GM12892 (cell line): ENCODE measurements at regions not wholly inside any gene's neighbourhood (a gene's known extent, or its start where the extent isn't known, plus 50 kb on each side); places are given as distances from the start of the nearest gene placed in this dataset.

Experiments
- POLR2A ChIP-seq: IDR thresholded peaks from 2 replicates; pipeline ENCODE4 v1.6.1; 2011; ENCODE audit warnings: low read depth, low read length, control low read depth
- POLR2AphosphoS5 ChIP-seq: IDR thresholded peaks from 2 replicates; pipeline ENCODE4 v1.6.1; 2011; ENCODE audit warnings: low read depth, low read length, control low read depth
- TAF1 ChIP-seq: IDR thresholded peaks from 2 replicates; pipeline ENCODE4 v1.6.1; 2011; ENCODE audit warnings: low read depth, mild to moderate bottlenecking, control low read depth, low read length, borderline replicate concordance

- TF ChIP-seq POLR2A (no peak), POLR2AphosphoS5 (no peak), TAF1 (no peak)
These were observed 204.9 kb downstream of the ASB1 start for GRCh38 chr2:238631491-238632180.
